ENCODE measurements at regions not wholly inside any gene's neighbourhood (a gene's known extent, or its start where the extent isn't known, plus 50 kb on each side); places are given as distances from the start of the nearest gene placed in this dataset.
"Not testable (repeated sequence)": the region's sequence is repeated elsewhere in the genome, so short reads cannot be mapped to it uniquely, and the experiment has no call there.

DNA sequence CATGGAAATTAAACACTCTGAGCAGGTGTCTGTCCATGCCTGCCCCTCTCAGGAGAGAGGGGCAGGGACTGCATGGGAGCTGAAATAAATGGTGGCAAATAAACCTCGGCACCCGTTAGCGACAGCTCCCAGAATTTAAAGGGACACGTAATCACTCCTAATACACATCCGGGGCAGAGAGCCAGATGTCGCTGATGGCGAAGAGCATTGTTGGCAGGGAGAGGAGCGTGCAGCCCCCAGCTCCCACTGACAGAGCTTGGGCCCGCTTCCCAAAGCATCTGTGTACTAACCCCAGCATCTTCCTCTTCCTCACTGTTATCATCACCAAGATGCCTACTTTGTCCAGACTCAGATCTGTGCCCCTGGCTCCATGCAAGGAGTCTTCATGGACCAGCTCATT is 85.8 kb downstream of the IRX5 start:
- no peak for DNase-seq (ENCODE audit: low read depth)

DNA sequence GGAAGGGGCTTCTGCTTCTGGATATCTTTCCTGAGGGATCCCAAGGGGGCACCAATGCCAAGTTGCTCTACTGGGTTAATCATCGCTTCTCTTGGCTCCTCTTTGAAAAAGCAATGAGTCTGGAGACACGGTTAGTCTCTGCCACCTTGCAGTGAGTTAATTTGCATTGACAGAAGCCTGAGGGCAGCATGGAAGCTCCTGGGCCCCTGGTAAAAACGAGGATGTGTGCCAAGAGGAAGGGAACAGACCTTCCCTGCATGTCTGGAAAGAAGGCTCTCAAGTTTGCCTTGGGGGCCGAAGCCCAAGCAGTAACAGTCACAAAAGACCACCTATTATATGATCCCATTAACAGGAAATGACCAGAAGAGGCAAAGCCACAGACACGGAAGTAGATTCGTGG is 86.7 kb downstream of the IRX5 start:
- DNase-seq (ENCODE audit: low read depth), result no peak

DNA sequence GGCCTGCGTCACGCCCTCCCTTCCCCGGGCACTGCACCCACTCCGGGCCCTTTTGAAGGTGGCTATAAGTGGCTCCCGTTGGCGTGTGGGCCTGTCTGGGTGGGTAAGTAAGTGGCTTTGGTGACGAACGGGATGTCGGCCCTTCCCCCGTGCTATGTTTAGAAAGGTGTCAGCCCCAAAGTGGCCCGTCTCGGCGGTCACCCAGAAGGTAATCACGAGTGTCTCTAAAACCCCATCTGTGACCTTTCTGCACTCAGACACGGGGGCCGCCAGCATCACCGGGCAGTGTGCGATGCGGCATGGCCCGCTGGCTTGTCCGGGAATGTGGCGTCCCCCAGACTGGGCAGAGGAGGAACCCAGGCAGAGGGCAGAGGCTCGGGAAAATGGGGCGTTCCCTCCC is 88.2 kb downstream of the IRX5 start:
- DNase-seq (ENCODE audit: low read depth), result no peak

DNA sequence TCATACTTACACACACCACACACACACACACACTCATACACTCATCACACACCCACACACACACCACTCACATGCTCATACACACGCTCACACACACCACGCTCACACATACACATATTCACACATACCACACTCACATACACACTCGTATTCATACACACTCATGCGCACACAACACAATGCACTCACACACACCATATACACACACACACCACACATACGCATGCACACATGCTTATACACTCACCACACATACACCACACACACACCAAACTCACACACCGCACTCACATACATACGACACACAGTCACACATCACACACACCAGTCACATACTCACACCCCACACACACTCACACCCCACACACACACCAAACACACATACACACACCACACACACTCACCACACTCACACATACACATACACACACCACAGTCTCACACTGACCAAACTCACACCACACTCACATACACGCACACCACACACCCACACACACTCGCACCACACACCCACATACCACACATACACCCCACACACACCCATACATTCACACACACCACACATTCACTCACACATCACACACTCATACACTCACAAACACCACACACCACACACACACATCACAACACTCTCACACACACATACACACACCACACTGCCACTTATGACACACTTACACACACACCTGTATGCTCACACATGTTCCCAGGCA is 88.9 kb downstream of the IRX5 start:
- DNase-seq (ENCODE audit: low read depth), result no peak

DNA sequence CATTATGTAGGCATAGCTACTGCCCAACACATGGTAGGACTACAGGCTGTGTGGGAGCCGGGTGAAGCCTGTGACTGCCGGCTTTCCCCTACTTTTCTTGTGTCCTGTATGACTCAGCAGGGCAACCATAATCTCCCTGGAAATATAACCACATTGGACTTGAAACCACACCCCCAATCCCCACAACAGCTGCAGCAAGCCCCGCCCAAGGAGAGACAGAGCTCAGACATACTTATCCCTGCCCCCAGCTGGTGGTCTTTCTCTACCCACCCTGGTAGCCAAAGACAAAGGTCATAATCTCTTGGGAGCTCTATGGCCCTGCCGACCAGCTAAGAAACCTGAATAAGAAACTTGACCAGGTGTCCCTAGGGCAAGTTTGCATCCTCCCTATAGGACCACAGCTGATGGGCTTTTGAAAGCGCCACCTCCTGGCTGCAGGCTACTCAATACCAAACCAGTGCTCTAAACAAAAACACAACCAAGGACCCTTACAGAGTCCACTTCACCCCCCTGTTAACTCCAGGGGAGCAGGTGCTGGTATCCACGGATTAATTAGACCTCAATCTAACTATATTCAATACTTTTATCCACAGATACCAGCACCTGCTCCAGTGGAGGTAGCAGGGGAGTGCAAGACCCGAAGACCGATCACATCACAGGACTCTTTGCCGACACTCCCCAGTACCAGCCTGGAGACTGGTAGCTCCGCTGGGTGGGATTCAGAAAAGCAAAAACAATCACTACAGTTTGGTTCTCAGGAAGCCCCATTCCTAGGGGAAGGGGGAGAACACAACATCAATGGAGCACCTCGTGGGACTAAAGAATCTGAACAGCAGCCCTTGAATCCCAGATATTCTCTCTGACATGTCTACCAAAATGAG is 91.2 kb downstream of the IRX5 start:
- DNase-seq (ENCODE audit: low read depth), result no peak

DNA sequence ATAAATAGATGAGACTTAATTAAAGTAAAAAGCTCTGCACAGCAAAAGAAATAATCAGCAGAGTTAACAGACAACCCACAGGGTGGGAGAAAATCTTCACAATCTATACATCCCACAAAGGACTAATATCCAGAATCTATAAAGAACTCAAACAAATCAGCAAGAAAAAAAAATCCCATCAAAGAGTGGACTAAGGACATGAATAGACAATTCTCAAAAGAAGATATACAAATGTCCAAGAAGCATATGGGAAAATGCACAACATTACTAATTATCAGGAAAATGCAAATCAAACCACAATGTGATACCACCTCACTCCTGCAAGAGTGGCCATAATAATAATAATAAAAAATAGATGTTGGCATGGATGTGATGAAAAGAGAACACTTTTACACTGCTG is 96.6 kb downstream of the IRX5 start:
- not testable (repeated sequence) for DNase-seq (ENCODE audit: low read depth)

DNA sequence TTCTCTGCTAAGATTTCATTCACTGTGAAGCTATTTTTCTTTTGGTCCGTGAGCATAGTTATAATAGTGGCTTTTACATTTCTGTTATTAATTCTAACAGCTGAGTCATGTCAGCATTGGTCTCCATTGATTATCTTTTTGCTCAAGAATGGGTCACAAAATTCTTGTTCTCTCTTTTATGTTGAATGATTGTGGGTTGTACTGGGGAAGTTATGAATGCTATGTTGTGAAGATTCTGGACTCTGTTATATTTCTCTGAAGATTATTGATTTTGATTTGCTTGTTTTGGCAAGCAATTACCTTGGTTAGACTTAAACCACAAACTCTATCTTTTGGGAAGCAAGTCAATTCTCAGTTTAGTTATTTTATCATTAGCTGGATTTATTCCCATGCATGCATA is 98.8 kb downstream of the IRX5 start:
- no peak for DNase-seq (ENCODE audit: low read depth)

DNA sequence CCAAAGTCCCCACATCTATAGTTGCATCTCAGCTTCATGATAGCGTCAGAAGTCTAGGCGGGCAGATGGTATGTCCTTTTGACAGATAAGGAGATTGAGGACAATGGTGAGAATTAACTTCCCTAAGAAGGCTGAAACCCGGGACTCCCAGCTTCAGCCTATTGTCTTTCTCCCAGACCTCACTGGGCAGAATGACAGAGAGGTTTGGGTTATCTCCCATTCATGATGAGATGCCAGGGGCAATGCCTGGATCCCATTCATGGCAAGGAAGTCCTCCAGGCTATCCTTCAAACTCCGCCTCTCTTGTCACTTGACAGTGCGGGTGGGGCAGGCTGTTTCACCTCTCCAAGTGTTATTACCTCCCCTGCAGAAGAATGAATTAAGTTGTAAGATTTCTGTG is 100.3 kb downstream of the IRX5 start:
- DNase-seq (ENCODE audit: low read depth), result no peak

DNA sequence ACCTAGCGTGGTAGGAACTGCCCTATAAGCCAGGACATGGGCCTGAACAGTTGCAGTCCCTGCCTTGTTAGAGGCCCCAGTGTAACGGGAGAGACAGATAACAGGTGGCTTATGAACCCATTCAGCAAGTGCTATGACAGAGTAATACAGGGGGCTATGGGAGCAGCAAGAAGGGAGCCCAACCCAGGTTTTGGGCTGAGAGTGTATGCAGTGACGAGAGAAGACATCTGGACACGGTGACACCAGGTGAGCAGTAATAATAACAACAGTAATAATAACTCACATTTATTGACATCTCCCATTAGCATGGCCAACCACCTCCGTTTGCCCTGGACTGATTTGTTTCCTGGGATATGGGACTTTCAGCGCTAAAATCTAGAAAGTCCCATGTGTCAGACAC is 100.8 kb downstream of the IRX5 start:
- DNase-seq (ENCODE audit: low read depth), result no peak

DNA sequence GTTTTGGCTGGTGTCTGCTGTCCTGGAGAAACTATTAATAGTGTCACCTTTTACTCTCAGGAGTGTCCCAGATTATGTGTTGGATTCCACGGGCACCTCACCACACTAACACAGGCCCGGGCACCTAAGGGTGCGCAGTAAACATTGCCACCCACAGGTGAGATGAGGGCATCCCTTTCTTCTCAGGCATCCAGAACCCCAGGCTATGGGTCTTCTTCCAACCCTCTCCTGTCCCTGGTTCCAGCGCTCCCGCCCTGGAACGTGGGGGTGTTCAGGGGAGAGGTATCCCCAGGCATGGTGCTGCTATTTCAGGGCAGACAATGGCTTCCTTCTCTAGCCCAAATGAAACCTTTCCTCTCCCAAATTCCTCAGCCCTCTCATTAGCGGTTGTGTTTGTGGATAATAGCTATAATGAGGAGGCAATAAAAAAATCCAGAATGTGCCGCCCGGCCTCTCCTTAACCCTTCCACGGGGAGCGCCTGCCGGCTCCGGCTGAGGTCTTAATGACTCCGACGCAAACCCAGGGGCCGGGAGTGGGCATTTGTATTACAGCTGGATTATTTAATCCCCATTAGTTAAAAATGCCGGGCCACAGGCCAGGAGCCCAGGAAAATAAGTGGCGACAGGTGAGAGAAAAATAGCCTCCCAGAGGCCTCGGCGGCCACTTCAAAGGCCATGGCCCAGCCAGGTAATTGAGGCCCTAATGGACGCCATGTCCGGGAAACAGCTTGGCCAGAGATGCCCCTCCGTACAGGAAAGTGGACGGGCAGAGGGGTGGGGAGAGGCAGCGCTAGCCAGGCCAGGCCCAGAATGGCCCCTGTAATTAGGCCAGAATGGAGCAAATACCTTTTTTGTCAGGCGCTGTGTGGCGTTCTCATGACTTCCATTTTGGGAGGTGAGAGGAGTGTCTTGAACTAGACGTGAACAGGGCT is 102.8 kb downstream of the IRX5 start:
- DNase-seq (ENCODE audit: low read depth), result no peak

DNA sequence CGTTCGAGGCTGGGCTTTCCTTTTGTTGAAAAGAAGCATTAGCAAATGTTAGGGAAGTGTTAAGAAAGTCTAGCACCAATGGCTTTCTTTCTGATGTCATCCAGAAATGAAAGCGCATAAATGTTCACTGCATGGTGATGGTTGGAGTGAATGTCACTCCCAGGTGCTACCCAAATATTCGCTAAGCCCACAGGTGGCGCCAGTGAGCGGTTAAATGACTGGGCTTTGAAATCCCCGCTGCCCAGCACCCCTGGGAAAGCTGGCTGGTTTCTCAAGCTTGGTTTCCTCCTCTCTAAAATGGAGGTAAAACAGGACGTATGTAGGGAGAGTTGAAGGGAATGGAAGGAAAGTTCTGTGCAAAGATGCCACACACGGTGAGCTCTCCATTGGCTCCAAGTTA is 104.4 kb downstream of the IRX5 start:
- no peak for DNase-seq (ENCODE audit: low read depth)

DNA sequence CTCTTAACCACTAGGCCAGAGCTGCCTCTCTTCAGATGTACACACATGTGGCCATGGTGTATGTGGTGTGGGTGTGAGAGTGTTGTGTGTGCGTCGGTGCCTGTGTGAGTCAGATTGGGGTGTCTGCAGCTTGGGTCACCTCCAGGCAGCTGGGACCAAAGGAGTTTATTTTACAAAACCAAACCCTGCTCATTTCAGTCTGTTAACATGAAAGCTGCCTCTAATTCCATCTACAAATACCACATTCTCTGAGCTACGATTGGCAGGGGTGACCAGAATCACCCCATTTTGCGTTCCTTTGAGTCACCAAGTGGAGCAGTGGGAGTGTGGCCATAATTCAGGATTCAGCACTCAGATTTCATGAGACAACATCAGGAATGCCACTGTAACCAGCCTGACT is 105.3 kb downstream of the IRX5 start:
- no peak for DNase-seq (ENCODE audit: low read depth)

DNA sequence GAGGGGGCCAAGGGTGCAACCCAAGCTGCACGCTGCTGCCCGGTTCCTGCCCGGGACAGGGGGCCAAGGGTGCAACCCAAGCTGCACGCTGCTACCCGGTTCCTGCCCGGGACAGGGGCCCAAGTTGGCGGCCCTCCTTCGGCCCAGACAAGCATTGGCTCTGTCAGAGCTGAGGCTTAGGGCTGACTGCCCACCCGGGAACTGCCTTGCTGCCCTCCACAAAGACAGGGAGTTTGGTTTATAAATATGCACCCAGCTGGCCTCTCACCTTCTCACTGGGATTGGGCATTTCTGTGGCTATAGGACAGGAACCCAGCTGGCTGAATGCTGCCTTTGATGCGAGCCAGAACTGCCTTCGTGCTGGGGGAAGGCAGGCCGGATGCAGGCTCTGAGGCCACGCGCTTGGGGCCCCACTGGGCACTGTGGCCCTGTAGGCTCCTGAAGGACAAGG is 105.7 kb downstream of the IRX5 start:
- no peak for DNase-seq (ENCODE audit: low read depth)

DNA sequence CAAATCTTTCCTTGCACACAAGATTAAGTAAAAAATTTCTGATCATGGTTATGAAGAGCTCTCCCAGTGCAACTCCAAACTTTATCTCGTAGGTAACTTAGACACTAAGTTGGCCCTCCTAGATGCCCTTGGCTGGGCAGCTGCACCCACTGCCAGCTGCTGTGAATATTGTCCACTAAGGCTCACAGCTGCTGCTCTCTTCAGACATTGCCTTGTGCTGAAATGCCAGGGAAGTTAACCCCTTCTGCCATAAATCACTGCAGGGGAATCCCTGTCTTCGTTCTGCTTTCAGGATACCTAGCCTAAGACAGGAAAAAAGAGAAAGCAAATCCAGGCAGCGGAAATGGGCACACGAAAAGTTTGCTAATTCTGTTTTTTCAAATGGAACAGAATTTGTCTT is 106.4 kb downstream of the IRX5 start:
- no peak for DNase-seq (ENCODE audit: low read depth)

DNA sequence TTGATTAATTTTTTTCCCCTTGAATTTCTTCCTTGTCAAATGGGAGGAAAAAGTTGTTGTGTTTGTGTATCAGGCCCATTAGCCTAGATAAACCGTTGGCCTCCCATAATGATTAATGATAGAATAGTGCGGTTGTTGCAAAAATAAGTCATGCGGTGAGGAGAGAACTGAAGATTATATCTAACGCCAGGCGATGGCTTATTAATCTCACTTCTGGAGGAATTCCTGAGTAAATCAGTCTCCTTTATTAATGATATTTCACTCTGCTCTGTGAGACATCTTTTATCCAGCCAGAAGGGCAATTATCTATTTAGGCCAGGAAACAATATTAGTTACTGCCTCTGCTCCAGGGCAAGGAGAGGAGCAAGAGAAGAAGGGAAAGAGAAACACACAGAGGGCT is 107.3 kb downstream of the IRX5 start:
- no peak for DNase-seq (ENCODE audit: low read depth)

DNA sequence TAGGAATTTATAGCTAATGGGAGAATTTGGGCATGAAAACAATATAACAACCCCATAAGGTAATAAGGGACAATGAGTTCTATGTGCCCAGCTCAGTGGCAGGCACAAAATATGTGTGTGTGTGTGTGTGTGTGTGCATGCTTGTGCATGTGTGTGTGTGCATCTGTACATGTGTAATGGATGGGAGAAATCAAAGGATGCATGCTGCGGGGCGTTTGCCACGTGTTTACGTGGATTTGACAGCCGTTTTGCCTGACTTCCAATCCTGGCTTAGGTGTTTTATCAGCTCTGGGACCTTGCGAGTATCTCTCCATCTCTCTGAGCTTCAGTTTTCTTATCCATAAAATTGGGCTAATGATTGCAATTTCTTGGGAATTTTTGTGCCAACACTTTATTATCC is 108.4 kb downstream of the IRX5 start:
- DNase-seq (ENCODE audit: low read depth), result no peak

DNA sequence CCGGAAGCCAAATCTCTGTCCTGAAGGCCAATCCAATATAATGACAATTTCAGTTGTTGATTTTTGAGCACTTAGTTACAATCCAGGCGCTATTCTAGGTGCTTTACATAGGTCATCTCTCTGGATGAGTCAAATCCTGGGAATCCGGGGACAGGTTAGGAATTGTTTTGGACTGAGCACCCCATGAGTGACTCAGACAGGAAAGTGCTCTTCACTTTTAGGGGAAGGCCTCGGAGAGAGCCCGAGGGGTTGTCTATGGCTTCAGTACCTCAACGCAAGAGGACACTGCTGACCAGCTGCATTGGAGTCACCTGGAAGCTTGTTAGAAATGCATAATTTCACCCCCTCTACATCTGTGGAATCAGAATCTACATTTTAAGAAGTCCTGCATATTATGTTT is 108.8 kb downstream of the IRX5 start:
- no peak for DNase-seq (ENCODE audit: low read depth)

DNA sequence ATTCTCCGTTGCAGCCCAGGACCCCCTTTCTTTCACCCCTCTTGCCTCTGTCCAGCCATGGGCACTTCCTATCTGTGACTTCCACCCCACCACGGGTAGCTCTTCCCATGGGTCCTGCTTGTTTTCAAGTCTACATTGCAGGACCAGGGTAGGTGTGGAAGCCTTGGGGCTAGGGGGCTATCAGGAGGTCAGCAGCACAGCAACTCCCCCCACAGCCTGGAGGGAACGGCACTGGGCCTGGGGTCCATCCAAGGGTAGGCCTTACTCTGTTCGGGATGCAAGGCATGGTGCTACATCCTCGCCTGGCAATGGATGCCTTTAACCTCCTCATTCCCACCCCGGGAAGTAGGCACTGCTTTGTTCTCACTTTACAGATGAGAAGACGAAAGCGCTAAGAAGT is 109.3 kb downstream of the IRX5 start:
- DNase-seq (ENCODE audit: low read depth), result no peak

DNA sequence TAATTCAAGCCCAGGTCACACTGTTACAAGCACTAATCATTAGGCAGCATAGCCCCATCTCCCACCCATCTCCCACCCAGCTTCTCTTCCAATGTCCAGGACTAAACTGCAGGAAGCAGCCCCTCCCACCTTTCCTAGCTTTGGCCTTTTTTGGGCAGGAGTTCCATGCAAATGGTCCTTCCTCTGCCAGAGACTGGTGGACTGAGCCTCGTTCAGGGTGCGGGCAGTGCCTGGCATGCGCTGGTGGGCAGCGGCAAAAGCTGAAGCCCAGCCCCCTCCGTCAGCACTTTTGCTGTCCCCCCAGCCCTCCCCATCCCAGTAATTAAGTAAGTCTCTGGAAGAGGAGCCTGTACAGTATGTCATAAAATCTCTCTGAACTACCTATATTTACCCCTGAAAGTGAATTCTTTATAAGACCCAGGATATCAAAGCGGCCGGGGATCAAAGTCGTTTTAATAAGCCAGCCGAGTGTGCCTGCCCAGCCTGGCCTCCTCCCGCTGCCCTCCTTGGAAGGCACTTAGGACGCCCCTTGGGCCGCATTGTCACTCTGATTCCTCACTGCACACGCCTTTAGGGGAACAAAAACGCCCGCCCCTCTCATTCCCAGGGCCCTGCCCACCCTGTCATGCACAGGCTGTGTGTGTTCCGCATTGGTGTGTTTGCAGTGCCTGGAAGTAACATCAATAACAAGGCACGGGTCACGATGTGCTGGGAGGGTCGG is 109.9 kb downstream of the IRX5 start:
- DNase-seq (ENCODE audit: low read depth), result no peak

DNA sequence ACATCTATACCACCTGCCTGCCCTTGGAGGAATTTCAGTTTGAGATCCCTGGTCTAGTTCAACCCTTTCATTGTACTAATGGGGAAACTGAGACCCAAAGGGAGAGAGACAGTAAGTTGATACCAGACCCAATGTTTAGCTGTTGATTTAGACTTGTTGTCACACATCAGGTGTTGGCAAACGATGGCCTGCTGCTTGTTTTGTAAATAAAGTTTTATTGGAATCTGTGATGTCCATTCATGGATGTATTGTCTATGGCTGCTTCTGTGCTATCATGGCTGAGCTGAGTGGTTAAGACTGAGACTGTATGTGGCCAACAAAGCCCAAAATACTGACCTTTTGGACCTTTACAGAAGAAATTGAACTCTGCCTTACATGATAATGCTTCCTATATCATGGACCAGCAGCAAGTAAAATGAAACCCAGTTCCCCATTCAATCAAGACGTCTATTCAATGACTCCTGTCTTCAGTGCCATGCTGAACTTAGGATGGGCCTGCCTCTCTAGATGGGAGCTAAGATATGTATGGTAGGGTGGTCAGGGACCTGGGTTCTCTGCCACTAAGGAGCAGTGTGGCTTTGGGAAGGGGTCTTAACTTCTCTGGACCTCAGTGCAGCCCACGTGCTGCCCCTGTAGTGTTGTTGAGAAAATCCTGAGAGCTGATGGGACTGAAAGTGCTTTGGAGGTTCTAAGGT is 111.0 kb downstream of the IRX5 start:
- DNase-seq (ENCODE audit: low read depth), result no peak
